Calu3 (cell line): ENCODE measurements at regions not wholly inside any gene's neighbourhood (a gene's known extent, or its start where the extent isn't known, plus 50 kb on each side); places are given as distances from the start of the nearest gene placed in this dataset.
A peak's percentile ranks its signal among the peaks of the same experiment; 100 is the strongest.

Experiments
- BruUV-seq: library from RNA; stranded (reverse); fragments of 400-500 nt; replicated peaks from 2 replicates; lab custom pipeline; 2021; lab: Mats Ljungman, UMichigan
- CTCF ChIA-PET: fragments of 300-600 bp; sonication (Branson Sonifier 250); formaldehyde crosslinking; loops from one replicate; lab custom pipeline; 2022; ENCODE audit warnings: antibody characterized with exemption; lab: Charles Lee
- DNase-seq: peaks from one replicate; pipeline ENCODE4 v3.0.0; 2022
- H3K27ac Mint-ChIP-seq: one replicate; pipeline ENCODE4 v1.8.0; 2022; ENCODE audit warnings: mixed read lengths; ENCODE audit not compliant: unreplicated experiment
- H3K27me3 Mint-ChIP-seq: one replicate; pipeline ENCODE4 v1.8.0; 2022; ENCODE audit warnings: mixed read lengths; ENCODE audit not compliant: unreplicated experiment
- H3K36me3 Mint-ChIP-seq: one replicate; pipeline ENCODE4 v1.8.0; 2022; ENCODE audit warnings: mild to moderate bottlenecking, moderate library complexity, mixed read lengths; ENCODE audit not compliant: insufficient read depth, unreplicated experiment
- H3K4me1 Mint-ChIP-seq: one replicate; pipeline ENCODE4 v1.8.0; 2022; ENCODE audit warnings: mild to moderate bottlenecking, low read depth, mixed read lengths; ENCODE audit not compliant: unreplicated experiment
- H3K4me3 Mint-ChIP-seq: one replicate; pipeline ENCODE4 v1.8.0; 2022; ENCODE audit warnings: mild to moderate bottlenecking, low read depth, moderate library complexity, mixed read lengths; ENCODE audit not compliant: unreplicated experiment
- H3K9me3 Mint-ChIP-seq: one replicate; pipeline ENCODE4 v1.8.0; 2022; ENCODE audit warnings: low read depth, mixed read lengths; ENCODE audit not compliant: unreplicated experiment
- intact Hi-C: fragments of 100-400 bp; cut with micrococcal nuclease; formaldehyde crosslinking; loops from one replicate; pipeline ENCODE4 v1.10.0; 2022; ENCODE audit not compliant: unreplicated experiment
- TF ChIP-seq, protein P1 (sequence below): fragments of 200-600 bp; IDR thresholded peaks from one replicate; pipeline ENCODE4 v1.8.0; 2022; ENCODE audit warnings: antibody characterized with exemption; ENCODE audit not compliant: unreplicated experiment

GRCh38 chr16:80375973-80376372 is 164.8 kb upstream of the DYNLRB2 start:
- intact Hi-C loops, result no loop called here
- DNase-seq, result no peak
- H3K9me3 Mint-ChIP-seq, result peaks cover 2% of the 10 kb centered on the region
- TF ChIP-seq, protein P1, sequence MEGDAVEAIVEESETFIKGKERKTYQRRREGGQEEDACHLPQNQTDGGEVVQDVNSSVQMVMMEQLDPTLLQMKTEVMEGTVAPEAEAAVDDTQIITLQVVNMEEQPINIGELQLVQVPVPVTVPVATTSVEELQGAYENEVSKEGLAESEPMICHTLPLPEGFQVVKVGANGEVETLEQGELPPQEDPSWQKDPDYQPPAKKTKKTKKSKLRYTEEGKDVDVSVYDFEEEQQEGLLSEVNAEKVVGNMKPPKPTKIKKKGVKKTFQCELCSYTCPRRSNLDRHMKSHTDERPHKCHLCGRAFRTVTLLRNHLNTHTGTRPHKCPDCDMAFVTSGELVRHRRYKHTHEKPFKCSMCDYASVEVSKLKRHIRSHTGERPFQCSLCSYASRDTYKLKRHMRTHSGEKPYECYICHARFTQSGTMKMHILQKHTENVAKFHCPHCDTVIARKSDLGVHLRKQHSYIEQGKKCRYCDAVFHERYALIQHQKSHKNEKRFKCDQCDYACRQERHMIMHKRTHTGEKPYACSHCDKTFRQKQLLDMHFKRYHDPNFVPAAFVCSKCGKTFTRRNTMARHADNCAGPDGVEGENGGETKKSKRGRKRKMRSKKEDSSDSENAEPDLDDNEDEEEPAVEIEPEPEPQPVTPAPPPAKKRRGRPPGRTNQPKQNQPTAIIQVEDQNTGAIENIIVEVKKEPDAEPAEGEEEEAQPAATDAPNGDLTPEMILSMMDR, result no peak
- H3K27ac Mint-ChIP-seq, result no peak overlapping the region
- H3K36me3 Mint-ChIP-seq, result no peaks in the 10 kb centered on the region
- no peaks in the 10 kb centered on the region for H3K4me1 Mint-ChIP-seq
- H3K27me3 Mint-ChIP-seq, result no peaks in the 10 kb centered on the region
- BruUV-seq, result no TSS peak
- CTCF ChIA-PET, result no interaction called here
- no peak overlapping the region for H3K4me3 Mint-ChIP-seq

DNA sequence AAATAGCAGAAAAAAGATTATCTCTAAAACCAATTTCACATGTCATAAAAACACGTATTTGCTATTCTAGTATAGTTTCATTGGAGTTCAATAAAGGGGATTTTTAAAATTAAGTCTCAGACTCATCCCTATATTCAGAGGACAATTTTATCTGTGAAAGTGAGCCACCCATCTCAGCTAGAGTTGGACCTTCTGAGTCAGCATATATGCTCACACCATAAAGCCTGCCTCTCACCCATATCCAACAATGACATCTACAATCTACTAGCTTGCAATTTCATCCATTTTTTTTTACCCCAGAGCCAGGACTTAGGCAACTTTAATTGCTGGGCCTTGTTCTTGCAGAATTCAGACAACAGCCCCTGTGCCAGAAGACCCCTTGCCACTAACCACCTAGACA is 165.3 kb upstream of the DYNLRB2 start:
- BruUV-seq, result no TSS peak
- no peak for DNase-seq
- intact Hi-C loops, result no loop called here
- CTCF ChIA-PET, result no interaction called here
- Mint-ChIP-seq H3K27ac (no peak overlapping the region), H3K9me3 (peaks cover 2% of the 10 kb centered on the region), H3K27me3 (no peaks in the 10 kb centered on the region), H3K36me3 (no peaks in the 10 kb centered on the region), H3K4me1 (no peaks in the 10 kb centered on the region), H3K4me3 (no peak overlapping the region)
- TF ChIP-seq, protein P1, result no peak

GRCh38 chr16:80372341-80372740 is 168.5 kb upstream of the DYNLRB2 start:
- Mint-ChIP-seq H3K27ac (no peak overlapping the region), H3K4me1 (no peaks in the 10 kb centered on the region), H3K4me3 (no peak overlapping the region), H3K9me3 (peaks cover 2% of the 10 kb centered on the region), H3K36me3 (no peaks in the 10 kb centered on the region), H3K27me3 (no peaks in the 10 kb centered on the region)
- intact Hi-C loops, result no loop called here
- BruUV-seq, result no TSS peak
- TF ChIP-seq, protein P1, result no peak
- CTCF ChIA-PET, result interaction anchor here (0.5 to 0.7 kb wide), 2 partner anchors 770 to 771 kb away, joined by 3 read pairs; no protein-coding TSS in a partner anchor
- DNase-seq, result no peak

DNA sequence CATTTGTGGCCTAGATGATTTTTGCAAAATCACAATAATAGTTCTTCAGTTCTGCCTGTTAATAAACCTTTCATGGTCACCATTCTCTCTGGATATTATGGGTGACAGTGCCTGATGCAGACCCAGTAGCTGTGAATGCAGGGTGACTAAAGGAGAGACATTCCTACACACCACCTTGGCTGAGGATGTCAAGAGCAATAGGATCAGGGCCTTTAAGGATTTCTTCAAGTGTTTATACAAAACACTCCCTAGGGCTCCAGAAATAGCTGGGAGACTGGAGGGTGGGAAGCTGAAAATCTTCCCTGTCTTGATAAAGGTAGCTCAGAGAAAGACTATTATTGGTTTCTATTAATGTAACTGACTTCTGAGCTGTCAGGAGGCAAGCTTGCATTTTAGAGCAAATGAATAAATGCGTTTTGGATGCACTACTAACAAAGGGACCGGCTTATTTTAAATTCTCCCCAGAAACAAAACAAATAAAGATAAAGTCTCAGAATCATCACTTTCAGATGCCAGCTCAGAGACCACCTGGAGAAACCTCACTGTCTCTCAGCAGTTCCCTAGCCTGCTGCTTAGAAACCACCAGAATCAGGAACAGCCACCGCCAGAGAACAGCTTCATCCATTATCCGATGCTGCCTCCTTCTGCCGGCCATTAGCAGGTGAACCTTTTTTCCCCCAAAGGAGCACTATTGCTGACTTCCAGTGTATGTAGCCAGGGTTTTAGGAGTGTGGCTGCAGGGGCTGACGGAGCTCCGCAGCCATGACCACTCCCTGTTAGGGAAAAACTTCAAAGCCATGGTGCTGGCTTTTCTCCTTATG is 171.4 kb upstream of the DYNLRB2 start:
- no peak overlapping the region for H3K27ac Mint-ChIP-seq
- H3K4me3 Mint-ChIP-seq, result no peak overlapping the region
- no peaks in the 10 kb centered on the region for H3K36me3 Mint-ChIP-seq
- no peaks in the 10 kb centered on the region for H3K4me1 Mint-ChIP-seq
- H3K27me3 Mint-ChIP-seq, result no peaks in the 10 kb centered on the region
- no TSS peak for BruUV-seq
- intact Hi-C loops, result no loop called here
- TF ChIP-seq, protein P1, result peak; percentile 29
- peaks cover 2% of the 10 kb centered on the region for H3K9me3 Mint-ChIP-seq
- peak; percentile 22 for DNase-seq
- CTCF ChIA-PET, result interaction anchor here (1.0 kb wide), 1 partner anchor 97 kb away, joined by 3 read pairs; no protein-coding TSS in a partner anchor
